T47D (cell line): ENCODE measurements at regions not wholly inside any gene's neighbourhood (a gene's known extent, or its start where the extent isn't known, plus 50 kb on each side); places are given as distances from the start of the nearest gene placed in this dataset.

Experiments
- DNase-seq, 2 experiments: peaks; one replicate each; pipeline versions ENCODE4 v3.0.0 to v3.0.0-alpha.2; 2011 to 2012; ENCODE audit warnings: low read depth in 1 of 2, low spot score in 1 of 2
- JUND ChIP-seq: IDR thresholded peaks from 2 replicates; pipeline ENCODE4 v1.6.1; 2012; ENCODE audit warnings: low read depth
- in situ Hi-C: cut with HindIII; loops from 2 replicates; pipeline ENCODE4 v1.10.0; 2016; ENCODE audit warnings: low sequenced_read_pairs, low pct_unique_long_range_greater_than_20kb

GRCh38 chr14:27075503-27075902 is 477.7 kb upstream of the NOVA1 start:
- no peak for TF ChIP-seq JUND
- DNase-seq: no peak
- in situ Hi-C loops: no loop called here

GRCh38 chr14:27077214-27077613 is 479.4 kb upstream of the NOVA1 start:
- in situ Hi-C loops: no loop called here
- DNase-seq: no peak
- no peak for TF ChIP-seq JUND

GRCh38 chr14:27077710-27078109 is 479.9 kb upstream of the NOVA1 start:
- in situ Hi-C loops: no loop called here
- no peak for DNase-seq
- no peak for TF ChIP-seq JUND

GRCh38 chr14:27078191-27078590 is 480.4 kb upstream of the NOVA1 start:
- DNase-seq: no peak
- in situ Hi-C loops: no loop called here
- TF ChIP-seq JUND: no peak

GRCh38 chr14:27079716-27080115 is 481.9 kb upstream of the NOVA1 start:
- in situ Hi-C loops: no loop called here
- DNase-seq: no peak

GRCh38 chr14:27085500-27085899 is 487.7 kb upstream of the NOVA1 start:
- no peak for DNase-seq
- in situ Hi-C loops: no loop called here
- TF ChIP-seq JUND: no peak

More at GRCh38 chr14:27079716-27080115, 481.9 kb upstream of the NOVA1 start:
- TF ChIP-seq JUND: no peak

- no peak for TF ChIP-seq JUND
- in situ Hi-C loops: no loop called here
- no peak for DNase-seq
These were observed 492.9 kb upstream of the NOVA1 start for GRCh38 chr14:27090716-27091115.

- no peak for DNase-seq
- in situ Hi-C loops: no loop called here
- TF ChIP-seq JUND: no peak
These were observed 494.1 kb upstream of the NOVA1 start for GRCh38 chr14:27091973-27092372.

- DNase-seq: no peak
- in situ Hi-C loops: no loop called here
- no peak for TF ChIP-seq JUND
These were observed 498.3 kb upstream of the NOVA1 start for GRCh38 chr14:27096091-27096490.

GRCh38 chr14:27098451-27098850 is 500.6 kb upstream of the NOVA1 start:
- TF ChIP-seq JUND: no peak
- DNase-seq: no peak
- in situ Hi-C loops: no loop called here

GRCh38 chr14:27114180-27114579 is 516.3 kb upstream of the NOVA1 start:
- no peak for TF ChIP-seq JUND
- in situ Hi-C loops: no loop called here
- no peak for DNase-seq

GRCh38 chr14:27123162-27123561 is 525.3 kb upstream of the NOVA1 start:
- DNase-seq: no peak
- TF ChIP-seq JUND: no peak
- in situ Hi-C loops: no loop called here

- TF ChIP-seq JUND: no peak
- in situ Hi-C loops: no loop called here
- DNase-seq: no peak
These were observed 530.0 kb upstream of the NOVA1 start for GRCh38 chr14:27127838-27128237.

- no peak for DNase-seq
- in situ Hi-C loops: no loop called here
- no peak for TF ChIP-seq JUND
These were observed 536.4 kb upstream of the NOVA1 start for GRCh38 chr14:27134200-27134599.
